Prostate gland (tissue), 2 donors: ENCODE measurements at regions not wholly inside any gene's neighbourhood (a gene's known extent, or its start where the extent isn't known, plus 50 kb on each side); places are given as distances from the start of the nearest gene placed in this dataset.

ENCODE experiments used
- CTCF ChIP-seq, 4 experiments: fragments of 200-600 bp in 2 of 4; fragments of 450-650 bp in 2 of 4; sonication (generic) in 2 of 4; IDR thresholded peaks; 1 replicate in 3 of 4; 2 replicates in 1 of 4; pipeline ENCODE4 v1.5.1; 2016 to 2019; ENCODE audit warnings: antibody characterized with exemption in 4 of 4, mild to moderate bottlenecking in 2 of 4, moderate library complexity in 2 of 4
- POLR2A ChIP-seq: fragments of 450-650 bp; IDR thresholded peaks from one replicate; pipeline ENCODE4 v1.6.1; 2016; ENCODE audit warnings: antibody characterized with exemption, mild to moderate bottlenecking
- POLR2AphosphoS5 ChIP-seq: sonication (generic); formaldehyde crosslinking; IDR thresholded peaks from one replicate; pipeline ENCODE4 v1.6.1; 2017; ENCODE audit warnings: antibody characterized with exemption

- TF ChIP-seq CTCF (IDR thresholded peaks at IDR 0.05), result no peak
- TF ChIP-seq POLR2AphosphoS5, result no peak
- TF ChIP-seq POLR2A, result no peak
These were observed 1492.2 kb upstream of the TENM3 start for GRCh38 chr4:180751009-180751408.
